ENCODE measurements at regions not wholly inside any gene's neighbourhood (a gene's known extent, or its start where the extent isn't known, plus 50 kb on each side); places are given as distances from the start of the nearest gene placed in this dataset.

GRCh38 chr7:16171928-16172327 is 249.4 kb downstream of the CRPPA start:
- Histone ChIP-seq H3K4me3 (ENCODE audit: low read depth in 1 of 2, low read length in 2 of 2) (no peak overlapping the region), H3K9me3 (ENCODE audit: insufficient read depth, low read length, severe bottlenecking) (no peaks in the 10 kb centered on the region), H3K27ac (ENCODE audit: low read length) (no peak overlapping the region), H3K4me2 (ENCODE audit: insufficient read depth, low read length) (no peak overlapping the region), H3K79me2 (ENCODE audit: insufficient read depth, low read length) (no peaks in the 10 kb centered on the region), H4K20me1 (ENCODE audit: insufficient read depth, low read length) (no peaks in the 10 kb centered on the region), H2AFZ (ENCODE audit: low read depth, low read length) (no peak overlapping the region), H3K36me3 (ENCODE audit: insufficient read depth, low read length) (no peaks in the 10 kb centered on the region), H3K9ac (ENCODE audit: low read depth, low read length) (no peak overlapping the region), H3K4me1 (ENCODE audit: insufficient read depth, low read length) (no peaks in the 10 kb centered on the region), H3K27me3 (ENCODE audit: insufficient read depth, low read length, poor library complexity) (no peaks in the 10 kb centered on the region)
- DNase-seq, result no peak
- TF ChIP-seq EZH2 (IDR thresholded peaks at IDR 0.05; ENCODE audit: borderline replicate concordance, low read depth, low read length, severe bottlenecking) (no peak), CTCF (IDR thresholded peaks at IDR 0.05; ENCODE audit: borderline replicate concordance, extremely low read depth, low read length, poor library complexity, severe bottlenecking) (no peak)
- no peak for ATAC-seq (ENCODE audit: insufficient read depth, low read depth)

GRCh38 chr7:16170671-16171070 is 250.7 kb downstream of the CRPPA start:
- ATAC-seq (ENCODE audit: insufficient read depth, low read depth), result no peak

GRCh38 chr7:16169537-16169936 is 251.8 kb downstream of the CRPPA start:
- Histone ChIP-seq H3K4me2 (ENCODE audit: insufficient read depth, low read length) (no peak overlapping the region), H3K27me3 (ENCODE audit: insufficient read depth, low read length, poor library complexity) (no peaks in the 10 kb centered on the region), H3K4me3 (ENCODE audit: low read depth in 1 of 2, low read length in 2 of 2) (no peak overlapping the region), H3K9me3 (ENCODE audit: insufficient read depth, low read length, severe bottlenecking) (no peaks in the 10 kb centered on the region), H3K9ac (ENCODE audit: low read depth, low read length) (no peak overlapping the region), H3K27ac (ENCODE audit: low read length) (no peak overlapping the region), H2AFZ (ENCODE audit: low read depth, low read length) (no peak overlapping the region), H3K79me2 (ENCODE audit: insufficient read depth, low read length) (no peaks in the 10 kb centered on the region), H3K4me1 (ENCODE audit: insufficient read depth, low read length) (no peaks in the 10 kb centered on the region), H4K20me1 (ENCODE audit: insufficient read depth, low read length) (no peaks in the 10 kb centered on the region), H3K36me3 (ENCODE audit: insufficient read depth, low read length) (no peaks in the 10 kb centered on the region)
- TF ChIP-seq CTCF (IDR thresholded peaks at IDR 0.05; ENCODE audit: borderline replicate concordance, extremely low read depth, low read length, poor library complexity, severe bottlenecking), result no peak
- TF ChIP-seq EZH2 (IDR thresholded peaks at IDR 0.05; ENCODE audit: borderline replicate concordance, low read depth, low read length, severe bottlenecking), result no peak
- DNase-seq, result no peak
- no peak for ATAC-seq (ENCODE audit: insufficient read depth, low read depth)

More at GRCh38 chr7:16170671-16171070, 250.7 kb downstream of the CRPPA start:
- no peak overlapping the region for H2AFZ ChIP-seq (ENCODE audit: low read depth, low read length)
- H3K27me3 ChIP-seq (ENCODE audit: insufficient read depth, low read length, poor library complexity), result no peaks in the 10 kb centered on the region
- H3K9ac ChIP-seq (ENCODE audit: low read depth, low read length), result no peak overlapping the region
- H3K27ac ChIP-seq (ENCODE audit: low read length), result no peak overlapping the region
- H4K20me1 ChIP-seq (ENCODE audit: insufficient read depth, low read length), result no peaks in the 10 kb centered on the region
- TF ChIP-seq EZH2 (IDR thresholded peaks at IDR 0.05; ENCODE audit: borderline replicate concordance, low read depth, low read length, severe bottlenecking) (no peak), CTCF (IDR thresholded peaks at IDR 0.05; ENCODE audit: borderline replicate concordance, extremely low read depth, low read length, poor library complexity, severe bottlenecking) (no peak)
- H3K36me3 ChIP-seq (ENCODE audit: insufficient read depth, low read length), result no peaks in the 10 kb centered on the region
- H3K79me2 ChIP-seq (ENCODE audit: insufficient read depth, low read length), result no peaks in the 10 kb centered on the region
- H3K4me3 ChIP-seq (ENCODE audit: low read depth in 1 of 2, low read length in 2 of 2), result no peak overlapping the region
- no peaks in the 10 kb centered on the region for H3K4me1 ChIP-seq (ENCODE audit: insufficient read depth, low read length)
- H3K9me3 ChIP-seq (ENCODE audit: insufficient read depth, low read length, severe bottlenecking), result no peaks in the 10 kb centered on the region
- no peak for DNase-seq
- H3K4me2 ChIP-seq (ENCODE audit: insufficient read depth, low read length), result no peak overlapping the region

- no peak for DNase-seq
- no peak for TF ChIP-seq EZH2 (IDR thresholded peaks at IDR 0.05; ENCODE audit: borderline replicate concordance, low read depth, low read length, severe bottlenecking)
- TF ChIP-seq CTCF (IDR thresholded peaks at IDR 0.05; ENCODE audit: borderline replicate concordance, extremely low read depth, low read length, poor library complexity, severe bottlenecking), result no peak
- Histone ChIP-seq H3K4me2 (ENCODE audit: insufficient read depth, low read length) (no peak overlapping the region), H3K36me3 (ENCODE audit: insufficient read depth, low read length) (no peaks in the 10 kb centered on the region), H3K79me2 (ENCODE audit: insufficient read depth, low read length) (no peaks in the 10 kb centered on the region), H3K4me1 (ENCODE audit: insufficient read depth, low read length) (no peaks in the 10 kb centered on the region), H3K27ac (ENCODE audit: low read length) (no peak overlapping the region), H3K4me3 (ENCODE audit: low read depth in 1 of 2, low read length in 2 of 2) (no peak overlapping the region), H4K20me1 (ENCODE audit: insufficient read depth, low read length) (no peaks in the 10 kb centered on the region), H3K9ac (ENCODE audit: low read depth, low read length) (no peak overlapping the region), H2AFZ (ENCODE audit: low read depth, low read length) (no peak overlapping the region), H3K27me3 (ENCODE audit: insufficient read depth, low read length, poor library complexity) (no peaks in the 10 kb centered on the region), H3K9me3 (ENCODE audit: insufficient read depth, low read length, severe bottlenecking) (no peaks in the 10 kb centered on the region)
- ATAC-seq (ENCODE audit: insufficient read depth, low read depth), result no peak
Observed at GRCh38 chr7:16167526-16167925, 253.8 kb downstream of the CRPPA start.
